GM21528 (cell line): ENCODE measurements at regions not wholly inside any gene's neighbourhood (a gene's known extent, or its start where the extent isn't known, plus 50 kb on each side); places are given as distances from the start of the nearest gene placed in this dataset.
"Not testable (repeated sequence)": the region's sequence is repeated elsewhere in the genome, so short reads cannot be mapped to it uniquely, and the experiment has no call there.

ENCODE experiments used
- ATAC-seq: cut with Tn5 transposase; IDR thresholded peaks from one replicate; pipeline ENCODE4 v1.9.1; 2021; ENCODE audit warnings: mild to moderate bottlenecking, moderate library complexity; ENCODE audit not compliant: unreplicated experiment, low FRiP score

DNA sequence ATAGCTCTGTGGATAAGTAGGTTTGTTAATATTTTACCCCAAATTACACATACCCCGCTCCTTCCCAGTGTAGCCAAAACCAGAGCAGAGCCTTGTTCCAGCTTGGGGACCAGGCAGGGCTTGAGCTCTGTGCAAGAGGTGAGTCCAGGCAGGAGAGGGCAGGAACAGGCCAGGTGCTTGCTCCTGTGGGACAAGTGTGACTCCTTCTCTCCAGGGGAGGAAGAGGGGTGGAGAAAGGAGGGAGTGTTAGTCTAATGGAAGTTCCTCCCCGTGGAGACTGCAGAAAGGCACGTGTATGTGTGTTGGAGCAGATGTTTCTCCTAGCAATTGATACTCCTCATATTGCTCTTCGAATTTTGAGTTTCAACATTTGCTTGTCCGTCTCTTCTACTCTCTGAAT, 201.0 kb downstream of the FGF9 start:
- ATAC-seq, result no peak

DNA sequence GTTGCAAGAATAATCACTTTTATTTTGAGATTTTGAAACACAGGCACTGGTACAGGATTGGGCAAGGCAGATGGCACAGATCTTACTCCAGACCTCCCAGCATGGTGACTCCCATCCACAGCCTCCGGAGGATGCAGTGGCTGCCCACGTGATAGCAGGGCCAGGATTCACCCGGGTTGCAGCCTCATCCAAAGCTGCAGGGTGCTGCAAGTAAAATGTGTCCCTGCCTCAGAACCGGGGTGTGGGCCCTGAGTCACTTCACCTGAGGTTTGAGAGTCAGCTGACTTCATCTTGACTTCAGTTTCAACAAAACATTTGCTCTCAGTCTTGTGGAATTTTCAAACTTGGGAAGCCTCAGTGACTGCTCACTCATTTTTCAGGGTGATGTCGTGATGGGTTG, 201.9 kb downstream of the FGF9 start:
- no peak for ATAC-seq

DNA sequence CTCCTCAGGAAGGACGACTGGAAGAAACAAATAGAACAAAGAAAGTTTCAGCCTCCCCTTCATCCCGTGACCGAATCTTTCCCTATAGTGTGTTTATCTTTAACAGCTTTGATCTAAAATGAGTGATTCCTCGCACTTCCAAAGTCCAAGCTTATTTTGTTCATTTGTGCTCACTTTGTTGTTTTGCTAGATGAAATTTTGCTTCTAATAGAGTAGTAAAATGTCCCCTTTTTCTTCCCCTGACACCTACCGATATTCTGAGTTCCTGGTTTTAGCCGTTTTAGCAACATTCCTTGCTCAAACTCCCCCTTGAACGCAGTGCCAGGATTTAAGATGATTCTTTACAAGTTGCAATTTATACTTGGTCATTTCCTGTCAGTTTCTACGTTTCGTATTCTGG, 204.2 kb downstream of the FGF9 start:
- no peak for ATAC-seq

DNA sequence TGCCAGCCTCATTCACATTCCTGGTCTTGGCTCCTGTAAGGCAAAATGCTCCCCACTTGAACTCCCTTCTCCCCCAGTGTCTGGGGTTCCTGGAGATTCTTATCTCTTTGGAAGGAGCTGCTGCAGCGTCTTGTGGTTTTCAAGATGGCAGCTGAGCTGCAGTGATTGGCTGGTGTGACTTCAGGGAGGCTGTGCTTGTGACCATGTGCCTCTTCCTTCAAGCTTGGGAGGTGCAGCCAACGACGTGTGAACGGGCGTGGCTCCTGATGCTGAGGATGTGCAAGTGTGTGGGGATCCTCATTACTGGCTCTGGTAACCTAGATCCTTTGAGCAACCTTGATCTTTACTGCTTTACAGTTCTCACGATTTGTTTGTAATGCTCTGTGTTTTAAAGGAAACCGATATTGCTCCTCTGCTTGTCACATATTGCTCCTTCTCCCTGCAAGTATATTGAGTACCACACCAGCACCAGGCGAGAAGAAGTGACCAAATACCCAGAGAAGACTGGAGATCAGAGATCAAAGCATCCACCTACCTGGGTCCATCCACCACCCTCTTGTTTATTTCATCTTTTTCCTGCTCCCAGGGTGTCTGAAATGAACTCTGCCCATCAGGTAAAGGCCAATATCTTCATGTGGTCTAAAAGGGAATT, 208.5 kb downstream of the FGF9 start:
- ATAC-seq, result no peak

DNA sequence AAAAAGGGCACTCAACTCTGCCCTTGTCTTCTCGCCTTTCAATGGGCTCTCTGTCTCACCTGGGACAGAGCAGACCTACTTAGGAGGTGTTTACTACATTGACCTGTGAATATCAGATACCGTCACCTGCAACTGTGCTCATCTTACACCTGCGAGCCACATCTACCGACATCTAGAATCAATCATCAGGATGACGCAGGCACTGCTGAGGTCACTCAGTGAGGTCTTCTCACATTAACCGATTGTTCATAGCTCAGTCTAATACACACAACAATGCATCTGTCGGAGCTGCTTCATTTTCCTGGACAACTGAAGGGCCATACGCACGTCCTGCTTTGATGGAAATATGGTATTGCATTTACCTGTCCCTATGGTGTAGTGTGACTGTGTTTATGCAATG, 211.9 kb downstream of the FGF9 start:
- ATAC-seq, result no peak

DNA sequence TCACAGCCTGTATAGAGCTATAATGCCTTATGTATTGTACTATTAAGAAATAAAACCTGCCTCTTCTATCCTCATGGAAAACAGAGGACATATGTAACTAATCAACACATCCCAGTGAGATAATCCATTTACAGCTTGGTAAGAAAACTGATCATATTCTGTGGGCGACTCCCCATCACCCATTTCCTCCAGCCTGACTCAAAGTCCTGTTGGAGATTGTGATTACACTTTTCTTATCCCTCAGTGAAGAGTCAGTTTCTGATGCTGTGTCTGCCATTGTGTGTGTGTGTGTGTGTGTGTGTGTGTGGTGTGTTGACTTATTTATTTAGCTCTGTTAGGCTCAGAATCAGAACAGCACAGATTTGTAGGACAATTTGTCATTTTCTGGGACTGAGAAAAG, 212.8 kb downstream of the FGF9 start:
- no peak for ATAC-seq

DNA sequence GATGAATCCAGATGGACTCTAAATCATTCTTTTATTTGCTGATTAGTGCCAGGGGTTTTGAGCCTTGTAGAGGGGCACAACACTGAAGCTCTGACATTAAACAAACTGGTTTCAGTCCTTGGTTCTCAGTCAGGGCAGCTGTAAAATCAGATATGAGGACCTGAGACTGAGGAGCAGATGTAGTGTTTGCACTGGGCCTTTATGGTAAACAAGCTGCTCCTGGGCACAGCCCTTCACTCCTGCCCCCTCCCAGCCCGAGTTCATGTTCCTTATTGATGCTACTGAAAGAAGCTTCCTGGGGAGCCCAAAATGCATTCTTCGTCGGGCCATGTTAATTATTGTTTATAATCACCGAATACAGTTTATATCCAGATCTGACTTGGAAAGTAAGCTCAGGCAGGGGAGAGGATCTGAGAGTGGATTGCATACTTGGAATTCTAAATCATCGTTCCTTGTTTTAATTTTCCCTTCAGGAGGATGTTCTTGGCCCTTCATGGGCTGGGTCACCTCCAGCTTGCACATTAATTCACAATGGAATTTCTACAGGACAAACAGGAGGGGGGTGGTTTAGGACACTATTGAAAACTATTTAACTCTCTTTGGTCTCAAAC, 213.5 kb downstream of the FGF9 start:
- no peak for ATAC-seq

DNA sequence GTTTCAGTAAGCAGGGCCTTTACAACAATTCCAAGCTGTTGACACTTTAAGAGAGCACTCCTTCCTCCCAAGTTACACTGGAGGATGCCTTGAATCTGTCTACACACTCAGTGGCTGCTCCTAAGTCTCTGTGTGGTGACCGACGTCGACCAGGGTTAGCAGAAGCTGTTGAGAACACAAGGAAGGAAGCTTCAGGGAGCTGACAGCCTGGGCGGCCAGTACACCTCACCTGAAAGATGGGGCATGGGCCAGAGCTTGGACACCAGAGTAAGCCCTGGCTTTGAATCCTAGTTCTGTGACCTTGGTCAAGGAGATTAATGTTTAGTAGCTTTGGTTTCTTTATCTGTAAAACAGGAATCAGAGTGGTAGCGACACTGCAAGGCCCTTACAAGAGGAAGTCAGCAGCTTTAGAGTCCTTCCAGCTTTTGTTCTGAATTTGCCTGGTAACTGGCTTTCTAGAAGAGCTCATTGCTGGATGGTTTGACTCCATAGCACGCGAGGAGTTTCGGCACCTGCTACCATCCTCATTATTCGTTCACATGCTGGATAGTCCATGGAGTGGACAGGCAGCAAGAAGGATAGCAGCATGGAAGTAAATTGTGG, 214.2 kb downstream of the FGF9 start:
- ATAC-seq, result no peak

DNA sequence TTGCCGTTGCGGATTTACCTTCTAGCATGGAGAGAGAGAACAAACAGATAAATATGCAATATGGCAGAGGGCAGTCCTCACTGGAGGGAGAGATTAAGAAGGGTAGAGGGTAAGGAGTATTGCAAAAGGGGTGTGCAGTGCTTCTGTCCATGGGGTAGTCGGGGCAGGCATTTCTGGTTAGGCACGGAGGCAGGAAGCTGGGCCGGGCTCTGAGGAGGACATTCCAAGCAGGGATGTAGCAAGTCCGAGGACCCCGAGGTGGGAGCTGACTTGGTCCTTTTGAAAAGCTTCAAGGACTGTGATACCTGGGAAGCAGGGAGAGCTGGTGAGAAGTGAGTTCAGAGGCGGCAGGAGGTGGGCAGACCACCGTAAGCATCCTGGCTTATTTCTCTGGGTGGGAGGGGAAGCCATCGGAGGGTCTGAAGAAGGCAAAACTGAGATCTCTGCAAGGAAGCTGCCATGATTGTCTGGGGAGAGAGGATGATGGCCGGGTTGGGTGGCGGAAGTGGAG, 214.9 kb downstream of the FGF9 start:
- no peak for ATAC-seq

DNA sequence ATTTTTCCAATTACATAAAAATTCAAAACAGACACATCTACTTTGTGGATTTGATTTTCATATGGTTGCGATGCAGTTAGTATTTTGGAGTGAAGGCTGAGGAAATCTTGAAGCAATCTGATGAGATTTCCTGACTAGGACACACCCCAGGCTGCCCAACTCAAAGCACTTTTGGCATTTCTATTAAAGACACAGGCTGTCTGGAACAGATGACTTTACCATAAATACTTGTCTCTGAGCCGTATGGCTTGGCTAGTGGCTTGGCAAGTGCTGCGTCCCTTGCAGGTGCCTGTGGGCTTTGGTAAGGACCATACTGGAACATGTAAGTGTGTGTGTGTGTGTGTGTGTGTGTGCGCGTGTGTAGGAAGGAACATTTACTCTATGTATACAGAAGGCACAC, 218.8 kb downstream of the FGF9 start:
- no peak for ATAC-seq

DNA sequence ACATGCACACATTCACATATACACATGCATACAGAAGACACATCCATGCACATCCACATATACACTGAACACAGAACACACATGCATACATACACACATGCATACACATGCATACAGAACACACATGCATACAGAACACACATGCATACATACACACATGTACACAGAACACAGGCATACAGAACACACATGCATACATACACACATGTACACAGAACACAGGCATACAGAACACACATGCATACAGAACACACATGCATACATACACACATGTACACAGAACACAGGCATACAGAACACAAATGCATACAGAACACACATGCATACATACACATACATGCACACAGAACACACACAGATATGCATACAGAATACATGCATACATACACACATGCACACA, 219.3 kb downstream of the FGF9 start:
- ATAC-seq, result not testable (repeated sequence)

DNA sequence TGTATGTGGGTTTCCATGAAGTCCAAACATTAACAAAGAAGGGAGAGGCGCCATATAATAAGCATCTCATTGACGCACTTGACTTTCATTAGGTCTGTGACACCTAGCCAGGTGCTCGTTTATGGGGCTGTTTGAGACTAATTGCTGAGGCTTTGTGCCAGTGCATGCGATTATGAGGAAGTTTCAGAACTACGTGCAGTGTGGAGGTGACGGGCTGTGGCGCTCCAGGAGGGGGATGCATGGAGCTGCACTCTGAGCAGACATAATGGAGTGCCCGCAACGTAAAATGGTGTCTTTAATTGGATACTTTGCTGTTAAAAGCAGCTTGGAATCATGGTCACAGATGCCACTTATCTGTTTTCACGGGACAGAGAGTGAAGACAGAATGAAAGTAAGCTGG, 223.2 kb downstream of the FGF9 start:
- ATAC-seq, result no peak

DNA sequence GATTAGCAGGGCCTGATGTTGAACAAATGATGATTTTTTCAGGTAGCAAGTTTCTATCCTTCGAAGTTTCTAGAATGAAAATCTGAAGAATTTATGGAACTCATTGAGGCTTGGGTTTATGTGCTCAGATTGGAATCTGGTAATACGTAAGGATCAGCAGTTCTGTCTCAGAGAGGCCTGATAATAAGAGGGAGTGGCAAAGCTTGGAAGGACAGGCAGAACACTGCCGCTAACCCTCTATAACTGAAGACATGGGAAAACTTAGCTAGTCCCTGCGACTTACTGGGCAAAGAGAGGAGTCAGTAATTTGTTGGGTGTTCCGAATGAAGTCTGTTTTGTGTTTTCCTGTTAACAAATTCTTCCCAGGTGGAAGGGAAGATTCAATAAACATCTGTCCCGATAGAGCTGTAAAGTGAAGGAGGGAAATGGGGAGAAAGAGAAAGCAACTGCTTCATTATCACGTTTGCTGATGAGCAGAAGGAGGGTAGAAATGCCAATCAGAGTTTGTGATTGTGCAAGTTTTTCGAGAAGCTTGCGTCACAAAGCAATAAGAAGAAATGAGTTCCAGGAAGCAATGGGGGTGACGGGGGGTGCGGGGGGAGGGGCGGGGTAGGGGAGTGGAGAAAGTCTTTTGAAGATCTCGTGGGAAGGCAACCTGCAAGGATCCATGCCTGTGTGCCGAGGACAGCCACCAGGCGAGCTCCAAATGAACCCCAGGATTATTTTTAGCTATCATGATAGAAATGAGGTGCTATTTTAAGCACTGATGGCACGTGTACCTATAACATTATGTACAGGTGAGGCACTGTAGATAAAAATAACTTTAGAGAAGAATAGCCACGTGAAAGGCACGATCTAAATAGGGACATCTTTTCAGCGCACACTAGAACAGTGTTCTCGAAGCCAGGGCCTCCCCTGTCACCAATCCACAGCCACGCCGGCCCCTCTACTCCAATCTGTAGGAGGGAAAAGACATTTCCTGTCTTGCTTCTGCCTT, 224.1 kb downstream of the FGF9 start:
- ATAC-seq, result no peak

DNA sequence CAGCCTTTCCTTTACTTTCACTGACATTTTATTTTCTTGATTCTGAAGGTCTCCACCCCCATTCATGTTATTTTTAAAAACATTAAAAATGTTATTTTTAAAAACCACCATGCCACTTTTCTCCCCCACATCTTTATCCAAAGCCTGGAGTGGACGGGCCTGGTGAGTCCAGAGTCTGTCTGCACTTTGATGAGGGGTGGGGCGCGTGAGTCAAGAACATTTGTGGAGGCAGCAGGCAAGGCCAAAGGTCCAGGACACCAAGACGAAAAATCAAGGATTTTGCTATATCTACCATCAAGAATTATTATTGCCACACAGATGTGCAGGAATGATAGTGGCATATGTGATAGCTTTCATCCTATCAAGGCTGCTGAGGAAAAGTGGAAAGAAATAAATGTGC, 224.9 kb downstream of the FGF9 start:
- no peak for ATAC-seq

DNA sequence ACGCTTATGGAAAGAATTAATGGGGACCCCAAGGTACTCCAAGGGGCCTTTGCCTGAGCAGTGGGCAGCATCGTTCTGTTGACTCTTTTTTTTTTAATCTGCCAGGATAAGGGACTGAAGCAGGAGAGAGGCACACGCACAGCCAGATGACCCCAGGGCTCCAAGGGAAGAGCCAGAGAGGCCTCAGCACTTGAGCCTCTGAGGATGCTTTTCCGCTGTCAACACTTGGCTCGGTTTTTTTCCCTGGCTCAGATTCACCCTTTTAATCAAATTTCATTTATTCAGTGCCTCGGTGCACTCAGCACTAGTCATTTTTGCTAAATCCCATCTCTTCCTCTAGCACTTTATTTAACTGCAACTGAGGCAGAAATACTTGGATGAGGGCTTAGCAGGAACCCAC, 226.3 kb downstream of the FGF9 start:
- no peak for ATAC-seq

DNA sequence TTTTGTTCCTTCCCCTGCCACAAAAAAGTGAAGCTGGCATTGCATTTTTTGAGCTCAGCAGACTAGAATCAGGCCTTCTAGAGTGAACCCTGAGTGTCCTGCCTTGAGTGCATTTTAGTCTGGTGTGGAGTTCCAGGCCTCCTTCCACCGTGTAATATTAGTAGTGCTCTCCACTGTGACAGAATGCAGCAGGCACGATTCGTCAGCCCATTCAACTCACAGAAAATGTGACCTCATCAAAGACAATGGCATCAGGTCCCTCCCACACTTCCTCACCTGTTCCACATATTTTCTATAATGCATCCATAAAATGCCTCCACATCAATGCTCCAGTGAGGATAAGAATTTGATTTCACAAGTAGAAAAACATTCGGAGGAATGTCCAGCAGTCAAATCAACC, 227.6 kb downstream of the FGF9 start:
- no peak for ATAC-seq

DNA sequence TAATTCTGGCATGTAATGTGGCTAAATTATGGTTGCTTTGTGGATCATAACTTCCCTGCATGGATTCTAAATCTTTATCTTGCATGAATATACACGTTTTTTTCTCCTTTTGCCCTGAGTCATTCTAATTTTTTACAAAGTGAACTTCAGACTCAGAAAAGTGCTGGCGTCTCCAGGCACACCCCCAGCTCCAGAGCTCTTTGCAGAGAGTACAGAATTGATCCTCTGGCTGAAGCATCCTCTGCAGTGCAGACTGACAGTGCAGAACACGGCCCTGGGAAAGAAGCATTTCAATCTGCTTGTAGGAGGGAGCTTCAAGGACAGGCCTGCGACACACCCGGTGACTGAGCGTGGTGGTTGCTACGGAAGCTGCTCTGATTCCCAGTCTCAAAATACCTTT, 228.1 kb downstream of the FGF9 start:
- no peak for ATAC-seq

DNA sequence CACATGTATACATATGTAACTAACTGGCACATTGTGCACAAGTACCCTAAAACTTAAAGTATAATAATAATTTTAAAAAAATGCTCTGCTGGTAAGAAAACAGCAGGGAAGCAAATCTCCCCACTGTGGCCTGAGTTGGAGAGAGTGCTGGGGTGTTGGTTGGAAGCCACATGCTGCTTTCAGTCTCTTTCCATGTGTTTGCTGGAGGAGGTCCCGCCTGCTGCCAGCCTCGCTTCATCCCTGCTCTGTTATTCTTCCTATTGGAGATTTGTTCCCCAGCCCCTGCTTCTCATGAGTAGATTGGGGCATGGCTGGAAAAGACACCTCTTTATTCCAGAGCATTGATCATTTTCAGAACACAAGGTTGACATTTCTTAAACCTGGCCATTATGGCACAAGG, 230.5 kb downstream of the FGF9 start:
- no peak for ATAC-seq

DNA sequence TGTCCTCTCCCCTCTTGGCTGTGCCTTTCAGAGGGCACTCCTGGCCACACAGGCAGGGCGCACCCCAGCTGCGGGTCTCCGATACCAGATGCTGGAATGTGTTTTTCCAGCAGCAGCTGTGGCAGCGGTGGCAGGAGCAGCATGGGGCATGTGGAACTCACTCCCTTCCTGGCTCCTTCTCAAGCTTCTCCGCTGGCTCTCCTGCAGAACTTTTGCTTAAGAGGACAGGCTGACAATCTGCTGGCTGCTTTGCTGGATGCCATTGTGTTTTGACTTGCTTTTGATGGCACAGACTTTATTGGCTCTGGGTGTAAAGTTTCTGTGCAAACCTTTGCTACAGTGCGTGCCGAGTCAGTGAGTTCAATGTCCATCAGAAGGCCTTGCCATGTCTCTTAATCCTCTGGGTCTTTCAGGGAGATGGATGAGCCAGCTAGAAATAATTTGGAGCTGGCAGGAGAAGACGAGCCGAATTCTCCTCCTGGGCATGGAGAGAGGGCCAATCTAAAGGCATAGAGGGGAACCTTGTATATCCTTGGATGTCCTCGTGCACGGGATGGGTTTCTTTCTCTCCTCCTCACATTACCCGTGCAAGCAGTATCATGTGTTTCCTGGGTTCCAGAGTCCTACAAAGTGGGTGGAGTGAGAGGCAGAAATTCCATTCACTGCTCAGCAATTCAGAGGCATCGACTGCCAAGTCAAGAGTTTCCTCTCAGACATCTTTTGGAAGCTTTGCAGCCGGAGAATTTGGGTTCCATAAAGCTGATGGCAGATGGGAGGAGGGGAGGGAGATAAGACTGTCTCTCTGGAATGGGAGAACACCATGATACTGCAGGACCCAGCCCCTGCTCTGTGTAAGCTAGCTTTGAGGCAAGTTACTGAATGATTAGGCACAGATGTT, 231.2 kb downstream of the FGF9 start:
- no peak for ATAC-seq

DNA sequence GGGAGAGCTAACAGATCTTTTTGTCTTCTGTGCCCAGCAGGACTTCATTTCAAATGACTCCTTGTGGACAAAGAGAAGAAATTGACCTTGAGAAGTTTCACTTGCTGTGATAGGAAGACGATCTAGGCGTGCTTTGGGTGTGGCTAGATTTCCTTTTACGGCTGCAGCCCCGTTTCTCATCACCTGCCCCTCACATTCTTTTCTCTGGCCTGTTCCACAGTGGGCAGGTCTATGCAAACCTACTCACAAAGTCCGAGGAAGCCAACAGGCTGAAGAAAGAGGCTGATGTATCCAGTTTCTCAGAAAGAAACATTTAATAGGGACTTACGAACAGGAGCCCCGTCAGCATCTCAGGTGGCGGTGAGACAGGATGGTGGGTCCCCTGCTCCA, 231.8 kb downstream of the FGF9 start:
- ATAC-seq, result no peak
